ENCODE measurements at regions not wholly inside any gene's neighbourhood (a gene's known extent, or its start where the extent isn't known, plus 50 kb on each side); places are given as distances from the start of the nearest gene placed in this dataset.
"Not testable (repeated sequence)": the region's sequence is repeated elsewhere in the genome, so short reads cannot be mapped to it uniquely, and the experiment has no call there.

DNA sequence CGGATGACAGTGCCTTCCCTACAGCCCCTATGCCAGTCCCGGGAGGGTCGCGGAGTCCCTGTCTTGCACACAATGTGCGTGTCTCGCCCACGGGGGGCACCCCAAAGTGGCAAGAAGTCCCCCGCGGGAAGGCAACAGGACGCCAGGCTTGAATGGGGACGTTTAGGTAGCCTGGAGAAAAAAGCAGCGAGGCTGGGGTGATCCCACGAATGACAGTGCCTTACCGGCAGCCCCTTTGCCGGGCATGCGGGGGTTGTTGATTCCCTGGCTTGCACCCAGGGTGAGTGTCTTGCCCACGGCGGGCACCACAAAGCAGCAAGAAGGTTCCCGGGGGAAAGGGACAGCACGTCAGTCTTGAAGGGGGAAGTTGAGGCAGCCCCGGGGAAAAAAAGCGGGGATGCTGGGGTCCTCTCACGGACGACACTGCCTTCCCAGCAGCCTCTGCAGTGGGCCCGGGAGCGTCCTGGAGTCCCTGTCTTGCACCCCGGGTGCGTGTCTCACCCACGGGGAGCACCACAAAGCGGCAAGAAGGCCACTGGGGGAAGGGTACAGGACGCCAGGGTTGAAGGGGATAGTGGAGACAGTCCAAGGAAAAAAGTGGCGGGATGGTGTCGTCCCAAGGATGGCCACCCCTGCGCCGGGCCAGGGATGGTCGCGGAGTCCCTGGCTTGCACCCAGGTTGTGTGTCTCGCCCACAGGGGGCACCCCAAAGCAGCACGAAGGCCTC is 156.8 kb upstream of the ALG10B start:
- no peak for DNase-seq

GRCh38 chr12:38160318-38161122 is 156.1 kb upstream of the ALG10B start:
- no peak for DNase-seq

DNA sequence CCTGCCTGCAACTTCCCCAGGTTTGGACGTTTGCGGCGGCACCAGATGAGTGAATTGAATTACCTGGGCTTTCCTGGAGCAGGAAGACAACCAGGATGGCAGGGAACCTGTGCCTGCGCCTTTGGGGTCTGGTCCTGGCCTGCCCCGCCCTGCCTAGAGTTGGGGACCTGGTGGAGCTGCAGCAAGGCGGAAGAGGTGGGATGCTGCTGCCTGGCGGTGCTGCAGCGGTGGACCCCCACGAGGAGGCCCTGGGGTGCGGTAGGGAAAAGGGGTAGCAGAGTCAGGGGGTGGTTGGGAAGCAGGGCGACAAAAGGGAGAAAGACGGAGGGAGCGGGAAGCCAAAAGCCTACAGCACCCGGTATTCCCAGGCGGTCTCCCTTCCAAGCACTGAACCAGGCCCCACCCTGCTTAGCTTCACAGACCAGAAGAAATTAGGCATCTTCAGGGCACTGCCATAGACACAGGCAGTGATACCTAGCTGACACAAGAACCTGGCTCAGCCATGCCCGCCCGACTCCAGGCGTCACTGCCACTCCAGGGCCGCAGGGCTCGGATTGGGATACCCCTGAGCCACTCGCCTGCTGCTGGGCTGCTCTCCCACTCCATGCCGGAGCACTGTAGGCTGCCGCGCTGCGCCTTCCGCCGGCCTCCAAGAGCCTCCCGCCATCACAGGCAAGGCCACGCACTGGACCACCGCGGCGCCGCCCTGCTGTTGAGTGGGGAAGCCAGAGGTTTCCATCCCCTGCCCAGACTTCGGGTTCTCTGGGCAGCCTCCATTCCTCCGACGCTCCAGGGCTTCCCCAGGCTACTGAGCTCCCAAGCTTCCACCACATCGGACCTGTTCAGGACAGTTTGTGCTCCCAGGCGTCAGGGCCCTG is 155.2 kb upstream of the ALG10B start:
- DNase-seq, result no peak

DNA sequence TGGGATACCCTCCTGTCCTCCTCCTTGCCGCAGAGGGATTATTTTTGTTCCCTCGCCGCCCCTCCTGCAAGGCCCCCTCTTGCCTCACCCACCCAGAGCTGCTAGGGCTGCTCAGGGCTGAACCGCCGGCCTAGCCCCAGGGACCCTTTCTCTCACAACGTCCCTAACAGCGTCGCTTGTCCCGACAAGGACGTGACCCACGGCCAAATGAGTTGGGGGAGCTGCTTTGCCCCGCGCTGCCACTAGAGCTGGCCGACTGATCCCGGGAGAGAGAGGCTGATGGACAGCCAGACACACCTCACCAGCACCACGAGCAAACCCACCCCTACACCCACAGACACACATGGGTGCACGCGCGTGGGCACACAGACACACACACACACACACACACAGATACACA is 154.6 kb upstream of the ALG10B start:
- no peak for DNase-seq

GRCh38 chr12:38162708-38163441 is 153.7 kb upstream of the ALG10B start:
- DNase-seq, result no peak

GRCh38 chr12:38163442-38163801 is 153.2 kb upstream of the ALG10B start:
- DNase-seq, result no peak

GRCh38 chr12:38166225-38166624 is 150.3 kb upstream of the ALG10B start:
- no peak for DNase-seq

DNA sequence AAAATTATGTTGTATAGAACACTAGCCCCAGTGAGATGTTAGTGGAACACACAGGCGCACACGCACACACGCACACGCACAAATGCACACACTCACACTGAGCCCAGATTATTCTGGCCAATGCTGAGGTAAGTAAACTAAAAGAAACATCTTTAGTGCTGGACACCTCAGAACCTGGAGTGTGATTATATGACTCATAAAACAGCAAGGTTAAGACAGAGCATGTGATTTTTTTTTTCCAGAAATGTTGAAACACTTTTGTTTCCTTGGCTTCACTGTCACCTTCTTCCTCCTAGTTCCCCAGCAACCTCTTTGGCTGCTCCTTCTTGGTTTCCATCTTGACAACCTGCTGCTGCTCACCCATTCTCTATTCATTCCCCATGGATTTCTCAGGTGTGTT is 141.0 kb upstream of the ALG10B start:
- DNase-seq, result no peak

DNA sequence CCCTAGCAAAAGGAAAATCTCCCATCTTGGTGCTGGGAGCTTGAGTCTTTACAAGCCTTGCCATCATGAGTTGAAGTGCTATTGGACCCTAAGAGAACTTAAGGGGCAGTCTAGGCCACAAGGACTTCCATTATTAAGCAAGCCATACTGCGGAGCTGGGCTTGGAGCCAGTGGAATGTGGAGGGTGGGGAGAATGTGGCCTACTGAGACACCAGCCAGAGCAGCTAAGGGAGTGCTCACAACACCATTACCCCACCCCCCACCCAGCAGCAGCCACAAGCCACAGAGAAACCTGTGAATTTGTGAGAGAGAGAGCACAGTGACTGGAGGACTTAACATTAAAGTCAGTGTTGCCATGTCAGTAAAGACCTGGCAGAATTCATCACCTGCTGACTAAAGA is 133.0 kb upstream of the ALG10B start:
- not testable (repeated sequence) for DNase-seq

GRCh38 chr12:38197286-38197685 is 119.3 kb upstream of the ALG10B start:
- DNase-seq, result not testable (repeated sequence)

- DNase-seq, result no peak
Observed at GRCh38 chr12:38201461-38202276, 114.9 kb upstream of the ALG10B start.

DNA sequence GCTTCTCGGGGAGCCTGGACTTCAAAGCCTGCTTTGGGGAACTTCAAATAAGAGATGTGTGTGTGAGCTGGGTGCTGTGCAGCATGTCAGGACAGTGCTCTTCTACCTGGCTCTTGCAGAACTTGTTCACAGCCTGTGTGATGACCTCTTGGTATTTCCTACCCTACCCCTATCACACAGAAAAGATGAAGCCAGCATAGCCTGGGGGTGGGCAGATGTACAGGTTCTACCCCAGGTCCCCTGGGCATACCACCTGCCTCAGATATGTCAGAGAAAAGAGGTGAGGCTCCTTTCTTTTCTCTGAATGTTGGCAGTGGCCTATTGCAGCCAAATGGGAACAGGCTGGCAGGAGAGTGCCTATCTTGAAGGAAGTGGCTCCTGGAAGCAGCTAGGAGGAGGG is 111.7 kb upstream of the ALG10B start:
- DNase-seq, result no peak

DNA sequence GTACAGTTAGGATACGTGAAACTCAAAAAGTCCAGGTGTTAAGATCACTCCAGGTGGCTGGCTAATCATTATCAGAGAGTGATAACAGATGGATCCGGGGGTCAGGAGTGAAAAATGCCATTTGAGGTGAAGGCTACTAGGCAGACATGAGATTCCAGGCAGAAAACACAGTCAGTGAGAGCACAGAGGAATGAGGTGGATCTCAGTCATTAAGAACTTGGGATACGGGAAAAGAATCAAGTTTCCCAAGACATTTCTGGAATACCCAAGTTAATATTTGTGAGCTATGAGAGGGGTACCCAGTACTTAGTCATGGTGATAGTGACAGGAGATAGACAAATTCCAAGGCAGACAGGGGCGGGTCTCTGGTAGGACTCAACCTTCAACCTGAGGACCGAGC is 94.6 kb upstream of the ALG10B start:
- DNase-seq, result no peak

DNA sequence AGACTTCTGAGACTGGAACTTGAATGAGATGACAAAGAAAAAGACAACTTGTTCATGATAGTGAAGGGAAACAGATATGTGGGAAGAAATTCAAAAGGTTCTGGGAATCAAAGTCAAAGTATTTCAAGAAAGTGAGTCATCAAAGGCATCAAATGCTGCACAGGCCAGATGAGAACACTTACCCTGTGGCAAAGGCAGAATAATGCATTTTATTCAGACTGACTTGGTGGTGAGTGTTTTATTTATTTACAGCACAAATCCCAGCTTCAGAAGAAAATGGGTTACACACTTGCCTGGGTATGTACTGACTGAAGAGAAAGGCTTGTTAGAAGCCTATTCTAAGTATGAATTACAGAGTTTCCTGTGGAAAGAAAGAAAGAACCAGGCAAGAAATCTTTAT is 78.2 kb upstream of the ALG10B start:
- not testable (repeated sequence) for DNase-seq

DNA sequence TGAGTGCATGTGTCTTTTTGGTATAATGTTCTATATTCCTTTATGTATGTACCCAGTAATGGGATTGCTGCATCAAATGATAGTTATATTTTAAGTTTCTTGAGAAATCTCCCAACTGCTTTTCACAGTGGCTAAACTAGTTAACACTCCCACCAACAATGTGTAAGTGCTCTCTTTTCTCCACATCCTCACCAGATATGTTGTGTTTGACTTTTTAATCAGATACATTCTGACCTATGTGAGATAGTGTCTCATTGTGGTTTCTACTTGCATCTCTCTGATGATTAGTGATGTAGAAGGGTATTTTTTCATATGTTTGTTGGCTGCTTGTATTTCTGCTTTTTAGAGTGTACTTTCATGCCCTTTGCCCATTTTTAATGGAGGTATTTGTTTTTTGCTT is 62.8 kb upstream of the ALG10B start:
- no peak for DNase-seq

DNA sequence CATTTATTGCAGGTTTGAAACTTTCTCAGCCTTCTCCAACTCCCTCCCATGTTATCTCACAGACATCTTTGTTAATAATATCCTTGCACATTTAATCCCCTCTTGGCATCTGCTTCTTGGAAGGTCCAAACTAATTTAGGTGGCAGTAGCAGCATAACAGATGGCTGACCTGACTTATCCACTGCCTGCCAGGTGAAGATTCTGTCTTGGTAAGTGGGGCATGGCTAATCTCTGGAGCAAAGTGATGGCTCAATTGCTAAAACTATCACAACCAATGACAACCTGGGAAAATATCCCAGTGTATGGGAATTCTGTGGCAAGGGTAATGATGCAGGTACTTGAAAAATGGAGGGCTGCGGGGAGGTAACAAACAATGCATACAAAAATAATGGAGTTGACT is 58.2 kb upstream of the ALG10B start:
- no peak for DNase-seq
